Omental fat pad (tissue), 3 donors: ENCODE measurements at regions not wholly inside any gene's neighbourhood (a gene's known extent, or its start where the extent isn't known, plus 50 kb on each side); places are given as distances from the start of the nearest gene placed in this dataset.

Experiments
- ATAC-seq: fragments of 150-250 bp; one replicate; pipeline ENCODE4 v1.9.1; 2016; ENCODE audit warnings: mild to moderate bottlenecking, moderate library complexity; ENCODE audit not compliant: low FRiP score
- DNase-seq: peaks from one replicate; pipeline ENCODE4 v3.0.0-alpha.2; 2019; ENCODE audit warnings: low spot score
- CTCF ChIP-seq, 3 donors: fragments of 450-650 bp; IDR thresholded peaks; one replicate each; pipeline ENCODE4 v1.5.1; 2016 to 2017; ENCODE audit warnings: antibody characterized with exemption in 3 of 3, mild to moderate bottlenecking in 3 of 3, moderate library complexity in 2 of 3

- ATAC-seq, result no peak
- TF ChIP-seq CTCF (IDR thresholded peaks at IDR 0.05), result no peak
- no peak for DNase-seq
Observed at GRCh38 chr17:69819316-69820087, 255.5 kb upstream of the KCNJ16 start.

- DNase-seq (no peak), ATAC-seq (no peak)
- no peak for TF ChIP-seq CTCF (IDR thresholded peaks at IDR 0.05)
Observed at GRCh38 chr17:69820876-69821473, 254.1 kb upstream of the KCNJ16 start.

GRCh38 chr17:69822314-69822875 lies 252.6 kb upstream of the KCNJ16 start:
- no peak for ATAC-seq
- TF ChIP-seq CTCF (IDR thresholded peaks at IDR 0.05), result no peak
- DNase-seq, result no peak

- no peak for ATAC-seq
- no peak for DNase-seq
- TF ChIP-seq CTCF (IDR thresholded peaks at IDR 0.05), result no peak
Observed at GRCh38 chr17:69828087-69828486, 246.9 kb upstream of the KCNJ16 start.

- TF ChIP-seq CTCF (IDR thresholded peaks at IDR 0.05), result no peak
- no peak for DNase-seq
- no peak for ATAC-seq
Observed at GRCh38 chr17:69834494-69834893, 240.5 kb upstream of the KCNJ16 start.

GRCh38 chr17:69851736-69852135 lies 223.3 kb upstream of the KCNJ16 start:
- DNase-seq (no peak), ATAC-seq (no peak)
- no peak for TF ChIP-seq CTCF (IDR thresholded peaks at IDR 0.05)
